AG04450 (cell line): ENCODE measurements at regions not wholly inside any gene's neighbourhood (a gene's known extent, or its start where the extent isn't known, plus 50 kb on each side); places are given as distances from the start of the nearest gene placed in this dataset.

Source experiments
- CTCF ChIA-PET: fragments of 300-600, 350-600 bp; formaldehyde crosslinking; extraction: SDS; loops from one replicate; lab custom pipeline; 2022; ENCODE audit warnings: antibody characterized with exemption, inconsistent platforms; lab: Charles Lee
- POLR2A ChIA-PET: fragments of 350-600 bp; formaldehyde crosslinking; extraction: SDS; loops from one replicate; lab custom pipeline; 2021; ENCODE audit warnings: antibody characterized with exemption, inconsistent platforms; lab: Yijun Ruan, JAX
- DNase-seq: peaks from one replicate; pipeline ENCODE4 v3.0.0-alpha.2; 2011; ENCODE audit warnings: low read depth, low spot score
- H3K27ac ChIP-seq: one replicate; pipeline ENCODE4 v1.5.1; 2012; ENCODE audit warnings: low read depth, low read length, control low read depth
- H3K27me3 ChIP-seq: one replicate; pipeline ENCODE4 v1.6.0; 2012; ENCODE audit warnings: low read length; ENCODE audit not compliant: control insufficient read depth, insufficient read depth
- H3K4me3 ChIP-seq: 2 replicates; pipeline ENCODE4 v1.5.1; 2011; ENCODE audit warnings: mild to moderate bottlenecking, low read depth, low read length, control low read depth
- H3K9me3 ChIP-seq: 2 replicates; pipeline ENCODE4 v1.5.1; 2012; ENCODE audit warnings: low read length; ENCODE audit not compliant: control insufficient read depth, insufficient read depth
- CTCF ChIP-seq: IDR thresholded peaks from 2 replicates; pipeline ENCODE4 v1.5.1; 2011; ENCODE audit warnings: low read depth, low read length, control low read depth, inconsistent platforms

DNA sequence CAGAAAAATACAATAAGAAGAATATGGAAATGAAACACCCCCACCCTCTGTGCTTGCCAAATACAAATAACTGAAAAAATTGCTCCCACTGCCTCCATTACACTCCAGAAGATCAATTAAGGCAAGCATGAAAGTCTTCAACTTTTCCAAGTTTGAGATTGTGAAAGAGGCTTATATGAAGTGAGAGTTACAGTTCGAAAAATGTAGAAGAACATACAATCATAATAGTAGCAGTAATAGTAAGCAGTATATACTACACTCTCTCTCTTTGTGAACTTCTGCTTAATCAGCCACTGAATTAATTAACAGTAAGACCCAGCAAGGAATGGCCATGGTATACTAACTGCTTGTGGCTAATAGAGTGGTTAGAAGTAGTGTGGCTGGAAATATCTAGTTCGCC, 923.2 kb downstream of the RPA4 start:
- POLR2A ChIA-PET = no interaction called here
- H3K4me3 ChIP-seq = no peak overlapping the region
- DNase-seq = no peak
- no peak overlapping the region for H3K27ac ChIP-seq
- CTCF ChIA-PET = no interaction called here
- TF ChIP-seq CTCF = no peak
- no peaks in the 10 kb centered on the region for H3K9me3 ChIP-seq
- no peaks in the 10 kb centered on the region for H3K27me3 ChIP-seq

DNA sequence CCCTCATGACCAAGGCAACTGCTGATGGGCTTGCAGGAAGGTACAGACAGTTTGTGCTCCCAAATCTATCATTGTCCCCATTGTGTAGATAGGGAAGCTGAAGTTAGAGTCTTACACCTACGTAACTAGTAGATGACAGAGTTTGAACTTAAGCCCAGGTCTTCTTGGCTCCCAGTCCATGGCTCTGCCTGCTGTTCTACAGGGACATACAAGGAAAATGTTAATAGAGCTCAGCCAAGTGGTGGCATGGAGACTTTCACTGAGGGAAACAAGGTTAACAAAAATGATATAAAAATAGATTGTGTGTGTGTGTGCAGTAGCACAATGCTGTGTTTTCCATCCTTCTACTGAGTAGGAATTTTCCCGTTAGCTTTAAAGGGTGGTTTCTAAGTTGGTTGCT, 936.5 kb downstream of the RPA4 start:
- Histone ChIP-seq H3K4me3 (no peak overlapping the region), H3K27me3 (no peaks in the 10 kb centered on the region), H3K27ac (no peak overlapping the region), H3K9me3 (no peaks in the 10 kb centered on the region)
- CTCF ChIA-PET = no interaction called here
- no peak for DNase-seq
- TF ChIP-seq CTCF = no peak
- POLR2A ChIA-PET = no interaction called here

DNA sequence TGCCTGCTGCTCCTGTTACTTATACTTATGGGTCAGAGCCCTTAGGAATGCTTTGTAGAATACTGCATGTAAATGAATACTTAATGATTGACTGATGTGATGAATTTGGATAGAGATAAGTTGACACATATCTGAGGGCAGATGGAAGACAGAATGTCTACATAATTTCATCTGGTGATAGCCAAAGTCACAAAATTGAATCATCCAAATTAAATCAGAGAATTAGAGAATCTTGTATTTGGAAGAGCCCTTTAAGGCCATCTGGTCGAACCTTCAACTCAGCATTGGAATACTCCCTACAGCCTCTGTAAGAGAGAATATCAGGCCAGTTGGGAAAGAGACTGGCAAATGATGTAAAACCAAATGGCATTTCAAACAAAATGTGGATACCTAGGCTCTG, 944.8 kb downstream of the RPA4 start:
- Histone ChIP-seq H3K9me3 (no peaks in the 10 kb centered on the region), H3K27ac (no peak overlapping the region), H3K4me3 (no peak overlapping the region), H3K27me3 (no peaks in the 10 kb centered on the region)
- TF ChIP-seq CTCF = no peak
- POLR2A ChIA-PET = no interaction called here
- no peak for DNase-seq
- CTCF ChIA-PET = no interaction called here

DNA sequence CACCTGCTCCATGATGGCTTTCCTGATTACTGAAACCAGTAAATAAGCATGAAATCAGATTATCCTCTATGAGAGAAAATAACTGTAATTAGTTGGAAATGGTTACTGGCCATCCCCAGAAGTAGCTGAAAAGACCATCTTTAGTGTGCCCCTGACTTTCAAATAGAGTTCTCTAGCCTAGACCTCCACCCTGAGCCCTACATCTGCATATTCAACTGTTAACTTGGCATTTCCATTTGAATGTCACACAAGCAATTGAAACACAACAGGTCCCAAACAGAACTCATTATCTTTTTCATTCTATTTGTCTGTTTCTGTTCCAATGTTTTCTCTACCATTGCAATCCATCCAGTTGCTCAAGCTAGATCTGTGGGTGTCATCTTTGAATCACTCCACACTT, 952.3 kb downstream of the RPA4 start:
- no peak overlapping the region for H3K27ac ChIP-seq
- H3K27me3 ChIP-seq = no peaks in the 10 kb centered on the region
- TF ChIP-seq CTCF = no peak
- POLR2A ChIA-PET = no interaction called here
- H3K4me3 ChIP-seq = no peak overlapping the region
- no peak for DNase-seq
- no peaks in the 10 kb centered on the region for H3K9me3 ChIP-seq
- CTCF ChIA-PET = no interaction called here

- no peak for TF ChIP-seq CTCF
- H3K9me3 ChIP-seq = peaks cover 43% of the 10 kb centered on the region
- ChIA-PET CTCF (no interaction called here), POLR2A (no interaction called here)
- H3K4me3 ChIP-seq = no peak overlapping the region
- DNase-seq = no peak
- no peak overlapping the region for H3K27ac ChIP-seq
- H3K27me3 ChIP-seq = no peaks in the 10 kb centered on the region
Measured at GRCh38 chrX:97841544-97842179, 958.0 kb downstream of the RPA4 start.
